NCI-H1930 (cell line): ENCODE measurements at regions not wholly inside any gene's neighbourhood (a gene's known extent, or its start where the extent isn't known, plus 50 kb on each side); places are given as distances from the start of the nearest gene placed in this dataset.
"Not testable (repeated sequence)": the region's sequence is repeated elsewhere in the genome, so short reads cannot be mapped to it uniquely, and the experiment has no call there.

Experiments used
- DNase-seq, 2 experiments: peaks; one replicate each; lab custom pipeline; 2025; lab: John Stamatoyannopoulos, UW

DNA sequence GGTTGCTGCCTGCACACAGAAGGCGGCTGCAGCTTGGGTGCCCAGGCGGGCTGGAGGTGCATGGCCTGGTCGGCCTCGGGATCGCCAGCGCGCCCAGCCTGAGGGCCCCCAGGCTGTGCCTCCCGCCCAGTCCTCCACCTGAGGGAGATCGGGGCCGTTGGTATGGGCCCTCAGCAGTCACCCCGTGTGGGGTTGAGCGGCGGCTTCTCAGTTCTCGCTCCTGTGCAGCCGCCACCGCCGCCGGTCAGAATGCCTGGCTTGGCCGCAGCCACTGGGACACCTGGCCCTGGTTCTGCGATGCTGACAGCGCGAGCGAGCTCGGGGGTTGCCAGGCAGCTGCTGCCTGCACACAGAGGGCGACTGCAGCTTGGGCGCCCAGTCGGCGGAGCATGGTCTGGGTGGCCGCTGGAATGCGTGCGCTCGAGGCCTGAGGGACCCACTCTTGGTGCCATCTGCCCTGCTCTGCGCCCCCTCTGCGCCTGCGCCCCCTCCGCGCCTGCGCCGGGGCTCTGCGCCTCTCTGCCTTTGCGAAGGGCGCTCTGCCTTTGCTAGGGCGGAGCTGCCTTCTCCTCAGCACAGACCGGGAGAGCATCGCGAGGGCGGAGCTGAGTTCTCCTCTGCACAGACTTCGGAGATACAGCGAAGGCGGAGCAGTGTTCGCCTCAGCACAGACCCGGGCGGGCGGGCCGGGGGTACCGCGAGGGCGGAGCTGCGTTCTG, 84.6 kb upstream of the ZNG1F start:
- not testable (repeated sequence) for DNase-seq

DNA sequence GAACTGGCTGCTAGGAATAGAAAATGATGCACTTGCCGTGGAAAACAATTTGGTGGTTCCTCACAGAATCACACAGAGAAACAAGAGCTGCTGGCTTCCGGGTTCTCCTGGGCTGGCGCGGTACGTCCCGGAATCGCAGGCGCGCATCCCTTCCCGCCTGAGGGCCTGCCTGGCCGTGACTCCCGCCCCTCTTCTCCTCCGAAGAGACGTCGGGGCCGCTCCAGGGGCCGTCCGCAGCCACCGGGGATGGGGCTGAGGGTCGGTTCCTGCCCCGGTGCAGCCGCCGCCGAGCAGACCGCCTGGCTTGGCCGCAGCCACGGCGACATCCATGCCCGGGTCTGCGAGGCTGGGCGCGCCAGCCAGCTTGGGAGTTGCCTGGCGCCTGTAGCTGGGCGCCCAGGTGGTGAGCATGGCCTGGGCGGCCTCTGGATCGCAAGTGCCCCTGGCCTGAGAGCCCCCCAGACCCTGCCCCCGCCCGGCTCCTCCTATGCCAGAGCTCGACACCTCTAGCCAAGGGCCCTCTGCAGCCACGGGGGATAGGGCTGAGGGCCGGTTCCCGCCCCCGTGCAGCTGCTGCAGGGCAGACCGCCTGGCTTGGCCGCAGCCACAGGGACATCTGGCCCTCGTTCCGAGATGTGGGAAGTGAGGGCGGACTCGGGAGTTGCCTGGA, 83.9 kb upstream of the ZNG1F start:
- not testable (repeated sequence) for DNase-seq

DNA sequence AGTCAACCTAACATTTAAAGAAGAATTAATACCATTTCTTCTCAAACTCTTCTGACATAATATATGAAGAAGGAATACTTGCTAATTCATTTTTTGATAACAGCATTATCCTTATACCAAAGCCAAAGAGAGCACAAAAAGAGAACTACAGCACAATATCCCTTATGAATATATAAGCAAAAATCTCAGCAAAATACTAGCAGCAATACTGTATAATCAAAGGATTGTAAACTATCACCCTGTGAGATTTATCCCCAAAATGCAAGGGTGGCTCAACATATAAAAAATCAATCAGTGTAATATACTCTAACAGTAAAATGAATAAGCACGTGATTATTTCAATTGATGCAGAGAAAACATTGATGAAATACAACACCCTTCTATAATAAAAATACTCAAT, 81.9 kb upstream of the ZNG1F start:
- DNase-seq: not testable (repeated sequence)

DNA sequence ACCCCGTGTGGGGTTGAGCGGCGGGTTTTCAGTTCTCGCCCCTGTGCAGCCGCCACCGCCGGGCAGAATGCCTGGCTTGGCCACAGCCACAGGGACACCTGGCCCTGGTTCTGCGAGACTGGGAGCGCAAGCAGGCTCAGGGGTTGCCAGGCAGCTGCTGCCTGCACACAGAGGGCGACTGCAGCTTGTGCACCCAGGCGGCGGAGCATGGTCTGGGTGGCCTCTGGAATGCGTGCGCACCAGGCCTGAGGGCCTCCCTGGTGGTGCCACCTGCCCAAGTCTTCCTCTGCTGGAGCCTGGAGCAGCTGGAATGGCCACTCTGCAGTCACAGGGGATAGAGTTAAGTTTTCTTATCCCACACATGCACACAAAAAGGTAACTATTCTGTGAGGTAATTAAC, 80.4 kb upstream of the ZNG1F start:
- not testable (repeated sequence) for DNase-seq

DNA sequence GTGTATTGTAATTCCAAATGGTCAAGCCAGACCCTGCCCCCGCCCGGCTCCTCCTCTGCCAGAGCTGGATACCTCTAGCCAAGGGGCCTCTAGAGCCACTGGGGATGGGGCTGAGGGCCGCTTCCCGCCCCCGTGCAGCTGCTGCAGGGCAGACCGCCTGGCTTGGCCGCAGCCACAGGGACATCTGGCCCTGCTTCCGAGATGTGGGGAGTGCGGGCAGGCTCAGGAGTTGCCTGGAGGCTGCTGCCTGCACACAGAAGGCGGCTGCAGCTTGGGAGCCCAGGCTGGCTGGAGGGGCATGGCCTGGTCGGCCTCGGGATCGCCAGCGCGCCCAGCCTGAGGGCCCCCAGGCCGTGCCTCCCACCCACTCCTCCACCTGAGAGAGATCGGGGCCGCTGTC, 79.9 kb upstream of the ZNG1F start:
- not testable (repeated sequence) for DNase-seq

DNA sequence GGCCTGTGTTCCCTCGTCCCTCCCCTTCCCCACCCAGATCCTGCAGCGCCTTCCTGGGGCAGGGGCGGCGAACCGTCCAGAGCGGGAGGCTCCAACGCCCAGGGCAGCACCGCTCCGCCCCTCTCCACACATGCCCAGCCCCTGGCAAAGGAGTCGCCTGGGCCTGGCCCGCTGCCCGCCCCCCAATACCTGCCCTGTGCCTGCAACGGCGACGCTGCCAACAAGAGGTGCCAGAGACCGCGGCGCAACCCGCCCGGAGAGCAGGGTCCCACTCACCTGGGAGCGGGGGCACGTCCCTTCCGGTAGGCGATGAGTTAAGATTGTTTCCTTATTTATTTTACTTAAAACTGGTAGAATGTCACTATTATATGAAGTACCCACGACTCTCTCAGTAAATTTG, 77.5 kb upstream of the ZNG1F start:
- DNase-seq: not testable (repeated sequence)

DNA sequence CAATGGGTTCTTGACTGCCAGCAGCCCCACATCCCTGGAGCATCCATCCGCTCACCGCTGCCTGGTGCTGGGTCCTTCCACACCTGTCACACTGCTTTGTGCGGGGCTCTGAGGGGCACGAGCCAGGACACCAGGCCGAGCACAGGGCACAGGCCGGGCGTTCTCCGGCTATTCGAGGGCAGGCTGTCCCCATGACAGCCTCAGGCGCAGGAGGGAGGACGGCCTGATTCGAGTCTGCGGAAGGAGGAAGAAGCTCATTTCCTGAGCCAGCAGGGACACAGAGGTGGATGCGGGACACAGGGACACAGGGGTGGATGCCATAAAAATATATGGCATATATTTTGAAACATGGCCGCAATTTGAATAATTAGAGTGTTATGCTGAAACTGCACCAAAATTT, 76.9 kb upstream of the ZNG1F start:
- DNase-seq: not testable (repeated sequence)

DNA sequence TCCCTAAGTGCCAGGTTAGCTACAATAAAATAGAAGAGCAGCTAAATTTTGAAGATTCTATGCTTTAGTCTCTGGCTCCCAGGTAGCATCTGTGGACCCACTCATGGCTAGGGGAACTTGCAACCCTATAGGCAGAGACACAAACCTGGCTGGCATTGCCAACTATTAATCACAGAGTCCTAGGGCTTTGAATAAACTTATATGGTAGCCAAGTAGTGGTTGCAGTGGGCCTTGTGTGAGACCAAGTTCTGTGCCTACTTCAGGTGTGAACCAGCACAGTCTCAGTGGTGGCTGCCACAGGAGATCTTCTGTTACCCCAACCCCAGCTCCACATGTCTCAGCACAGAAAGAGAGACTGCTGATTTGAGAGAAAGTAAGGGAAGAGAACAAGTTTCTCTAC, 62.9 kb upstream of the ZNG1F start:
- not testable (repeated sequence) for DNase-seq

DNA sequence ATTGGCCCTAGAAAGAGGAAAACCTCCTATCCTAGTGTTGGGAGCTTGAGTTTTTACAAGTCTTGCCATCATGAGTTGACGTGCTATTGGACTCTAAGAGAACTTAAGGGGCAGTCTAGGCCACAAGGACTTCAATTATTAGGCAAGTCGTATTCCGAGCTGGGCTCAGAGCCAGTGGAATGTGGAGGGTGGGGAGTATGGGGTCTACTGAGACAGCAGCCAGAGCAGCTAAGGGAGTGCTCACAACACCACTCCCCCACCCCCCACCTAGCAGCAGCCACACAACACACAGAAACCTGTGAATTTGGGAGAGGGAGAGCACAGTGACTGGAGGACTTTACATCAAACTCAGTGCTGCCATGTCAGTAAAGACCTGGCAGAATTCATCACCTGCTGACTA, 62.0 kb upstream of the ZNG1F start:
- DNase-seq: not testable (repeated sequence)

DNA sequence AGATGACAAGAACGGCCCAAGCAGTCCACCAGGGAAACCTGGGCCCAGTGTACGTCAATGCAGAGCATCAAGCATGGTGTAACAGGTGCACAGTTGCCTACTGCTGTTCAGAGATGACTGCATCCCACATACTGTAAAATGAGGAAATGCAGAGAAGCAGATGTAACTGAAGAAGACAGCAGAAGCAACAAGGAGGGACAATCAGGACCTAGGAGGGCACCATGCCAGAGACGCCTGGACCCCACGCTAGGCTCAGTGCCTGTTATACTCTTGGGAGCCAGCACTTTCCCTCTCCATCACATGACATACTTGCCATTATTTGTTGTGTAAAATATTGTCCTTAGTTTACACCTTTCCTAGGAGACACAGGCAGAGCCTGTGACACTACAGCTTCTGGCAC, 57.6 kb upstream of the ZNG1F start:
- not testable (repeated sequence) for DNase-seq
